Epithelial cell of esophagus (primary cell): ENCODE measurements at regions not wholly inside any gene's neighbourhood (a gene's known extent, or its start where the extent isn't known, plus 50 kb on each side); places are given as distances from the start of the nearest gene placed in this dataset.

Source experiments
- DNase-seq: peaks from one replicate; pipeline ENCODE4 v3.0.0; 2010; ENCODE audit warnings: low read depth
- H3K4me3 ChIP-seq: 2 replicates; pipeline ENCODE4 v1.5.1; 2011; ENCODE audit warnings: mild to moderate bottlenecking, low read length, control low read depth
- CTCF ChIP-seq: IDR thresholded peaks from 2 replicates; pipeline ENCODE4 v1.5.1; 2011; ENCODE audit warnings: low read depth, mild to moderate bottlenecking, low read length, control low read depth, inconsistent platforms; ENCODE audit not compliant: insufficient read depth; ENCODE audit errors: missing control alignments

DNA sequence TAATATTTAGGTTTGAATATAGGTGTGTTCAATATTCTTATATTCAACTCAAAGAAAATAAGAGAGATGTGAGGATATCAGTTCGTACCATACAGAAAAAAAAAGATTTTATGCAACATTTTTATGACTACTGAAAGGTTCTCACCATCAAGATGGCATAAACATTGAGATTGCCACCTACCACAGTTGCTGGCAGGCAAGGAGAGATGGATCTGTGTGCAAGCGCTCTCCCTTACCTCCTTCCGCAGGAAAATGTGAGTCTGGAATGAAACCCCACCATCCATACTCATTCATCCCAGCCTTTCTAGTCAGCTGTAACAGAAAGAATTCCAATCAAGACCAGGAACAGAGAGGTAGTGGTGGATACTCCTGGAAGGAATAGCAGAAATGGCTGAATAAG, 376.9 kb downstream of the PPP3CA start:
- DNase-seq = no peak
- H3K4me3 ChIP-seq = no peak overlapping the region
- TF ChIP-seq CTCF = no peak

DNA sequence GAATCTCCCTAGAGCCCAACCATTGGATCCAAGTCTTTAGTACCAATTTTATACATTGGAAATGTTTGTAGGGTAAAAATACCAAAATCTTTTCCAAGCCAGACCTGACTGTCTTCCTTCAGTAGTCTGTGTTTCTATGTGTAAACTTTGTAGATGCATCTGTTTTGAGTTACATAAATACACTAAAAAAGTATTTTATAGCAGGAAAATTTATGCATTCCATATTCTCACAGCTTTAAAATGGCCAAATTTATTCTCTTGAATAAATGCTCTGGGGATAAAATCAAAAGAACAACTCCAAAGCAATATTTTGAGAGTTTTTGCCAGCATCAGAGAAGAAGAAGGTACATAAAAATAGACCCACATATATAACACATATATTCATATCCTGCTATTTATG, 377.4 kb downstream of the PPP3CA start:
- TF ChIP-seq CTCF = no peak
- DNase-seq = no peak
- H3K4me3 ChIP-seq = no peak overlapping the region

DNA sequence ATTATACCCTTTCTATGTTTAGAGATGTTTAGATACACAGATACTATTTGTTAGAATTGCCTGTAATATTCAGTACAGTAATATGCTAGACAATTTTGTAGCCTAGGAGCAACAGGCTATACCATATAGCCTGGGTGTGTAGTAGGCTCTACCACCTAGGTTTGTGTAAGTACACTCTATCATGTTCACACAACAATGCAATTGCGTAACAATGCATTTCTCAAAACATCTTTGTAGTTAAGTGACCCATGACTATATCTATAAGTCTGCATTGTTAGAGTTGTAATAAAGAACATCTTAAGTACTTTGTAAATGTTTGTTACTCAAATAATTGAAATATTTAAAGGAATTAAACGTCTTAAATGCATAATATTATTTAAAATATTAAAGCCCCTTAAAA, 379.3 kb downstream of the PPP3CA start:
- H3K4me3 ChIP-seq = no peak overlapping the region
- no peak for TF ChIP-seq CTCF
- peak; percentile 35 for DNase-seq

DNA sequence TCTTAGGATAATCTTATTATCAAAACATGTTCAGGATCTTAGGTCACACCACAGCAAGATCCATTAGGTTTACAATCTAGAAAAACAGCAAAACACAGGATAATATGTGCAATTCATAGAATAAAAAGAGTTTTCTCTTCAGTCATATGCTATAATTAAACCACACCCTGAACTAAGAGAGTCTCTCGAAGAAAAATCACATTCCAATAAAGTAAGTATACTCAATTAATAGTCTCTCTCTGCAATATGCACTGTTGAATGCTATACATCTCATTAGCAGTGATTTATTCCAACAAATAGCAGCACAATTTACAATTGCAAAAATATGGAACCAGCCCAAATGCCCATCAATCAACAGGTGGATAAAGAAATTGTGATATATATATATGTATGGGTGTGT, 383.7 kb downstream of the PPP3CA start:
- no peak for TF ChIP-seq CTCF
- no peak for DNase-seq
- no peak overlapping the region for H3K4me3 ChIP-seq

DNA sequence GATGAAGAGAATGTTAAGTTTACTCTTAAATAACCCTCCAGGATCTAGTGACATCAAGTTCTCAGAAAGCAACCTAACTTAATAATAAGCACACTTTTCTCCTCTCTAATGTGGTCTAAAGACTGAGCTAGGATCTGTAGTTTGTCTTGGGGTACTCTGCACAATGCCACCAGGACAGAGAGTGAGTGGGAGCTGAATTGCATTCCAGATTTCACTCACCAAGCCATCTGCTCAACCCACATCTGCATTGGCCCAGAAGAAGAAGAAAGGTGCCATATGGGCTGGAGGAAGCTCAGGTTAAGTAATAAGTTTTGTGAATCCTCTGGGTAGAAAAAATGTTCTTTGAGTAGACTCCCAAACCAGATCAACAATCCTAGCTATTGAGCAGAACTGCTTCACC, 384.6 kb downstream of the PPP3CA start:
- no peak for TF ChIP-seq CTCF
- H3K4me3 ChIP-seq = no peak overlapping the region
- DNase-seq = no peak

DNA sequence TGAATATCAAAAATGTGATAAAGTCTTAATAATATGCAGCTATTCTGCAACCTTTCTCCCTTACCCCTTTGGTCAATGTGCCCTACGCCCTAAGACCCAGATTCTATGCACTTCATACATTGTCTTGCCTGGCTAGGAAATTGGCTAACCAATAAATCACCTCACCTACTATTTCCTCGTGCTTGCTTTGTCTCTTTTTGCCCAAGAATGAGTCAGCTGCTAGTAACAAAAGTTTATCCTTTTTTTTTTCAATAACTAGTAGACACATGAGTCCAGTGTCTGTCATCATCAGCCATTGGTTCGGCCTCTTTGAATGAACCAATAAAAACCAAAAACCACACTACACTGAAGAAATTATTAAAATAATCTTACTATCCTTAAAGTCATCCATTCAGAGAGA, 387.1 kb downstream of the PPP3CA start:
- TF ChIP-seq CTCF = no peak
- H3K4me3 ChIP-seq = no peak overlapping the region
- peak; percentile 72 for DNase-seq

- TF ChIP-seq CTCF = no peak
- DNase-seq = no peak
- H3K4me3 ChIP-seq = no peak overlapping the region
These were observed 393.3 kb downstream of the PPP3CA start for GRCh38 chr4:100954046-100954445.
